Adrenal gland (tissue), 5 donors: ENCODE measurements at regions not wholly inside any gene's neighbourhood (a gene's known extent, or its start where the extent isn't known, plus 50 kb on each side); places are given as distances from the start of the nearest gene placed in this dataset.

ENCODE experiments used
- POLR2A ChIP-seq, 2 donors: fragments of 450-650 bp; IDR thresholded peaks; one replicate each; pipeline ENCODE4 v1.6.1; 2017; ENCODE audit warnings: antibody characterized with exemption in 2 of 2, mild to moderate bottlenecking in 2 of 2, moderate library complexity in 1 of 2
- TF ChIP-seq, protein P1 (sequence below), 6 experiments: fragments of 450-650 bp in 4 of 6; fragments of 200-600 bp in 2 of 6; sonication (generic) in 1 of 6; IDR thresholded peaks; 1 replicate in 5 of 6; 2 replicates in 1 of 6; pipeline versions ENCODE4 v1.5.1 to v1.8.0; 2016 to 2021; ENCODE audit warnings: antibody characterized with exemption in 6 of 6, mild to moderate bottlenecking in 2 of 6, moderate library complexity in 1 of 6
- donor health status: DM: no; HTN: no; CAD: no.

DNA sequence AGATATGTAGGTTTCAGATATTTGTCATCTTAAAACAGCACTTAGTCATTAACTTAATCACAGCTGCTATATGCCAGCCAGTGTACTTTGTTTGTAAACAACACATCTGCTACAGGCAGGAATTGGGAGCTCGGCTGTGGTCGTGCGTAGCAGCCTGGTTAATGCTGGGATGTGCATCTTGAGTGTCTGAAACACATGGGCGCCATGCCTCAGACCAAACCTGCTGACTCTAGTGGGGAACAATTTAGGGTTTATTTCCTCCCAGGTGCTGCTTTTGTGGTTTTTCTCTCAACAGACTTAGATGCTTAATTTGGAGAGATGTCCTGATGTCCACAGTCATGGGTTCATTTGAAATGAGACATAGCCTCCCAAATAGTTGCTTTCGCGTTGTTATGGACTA, 238.5 kb upstream of the TMTC4 start:
- TF ChIP-seq, protein P1, sequence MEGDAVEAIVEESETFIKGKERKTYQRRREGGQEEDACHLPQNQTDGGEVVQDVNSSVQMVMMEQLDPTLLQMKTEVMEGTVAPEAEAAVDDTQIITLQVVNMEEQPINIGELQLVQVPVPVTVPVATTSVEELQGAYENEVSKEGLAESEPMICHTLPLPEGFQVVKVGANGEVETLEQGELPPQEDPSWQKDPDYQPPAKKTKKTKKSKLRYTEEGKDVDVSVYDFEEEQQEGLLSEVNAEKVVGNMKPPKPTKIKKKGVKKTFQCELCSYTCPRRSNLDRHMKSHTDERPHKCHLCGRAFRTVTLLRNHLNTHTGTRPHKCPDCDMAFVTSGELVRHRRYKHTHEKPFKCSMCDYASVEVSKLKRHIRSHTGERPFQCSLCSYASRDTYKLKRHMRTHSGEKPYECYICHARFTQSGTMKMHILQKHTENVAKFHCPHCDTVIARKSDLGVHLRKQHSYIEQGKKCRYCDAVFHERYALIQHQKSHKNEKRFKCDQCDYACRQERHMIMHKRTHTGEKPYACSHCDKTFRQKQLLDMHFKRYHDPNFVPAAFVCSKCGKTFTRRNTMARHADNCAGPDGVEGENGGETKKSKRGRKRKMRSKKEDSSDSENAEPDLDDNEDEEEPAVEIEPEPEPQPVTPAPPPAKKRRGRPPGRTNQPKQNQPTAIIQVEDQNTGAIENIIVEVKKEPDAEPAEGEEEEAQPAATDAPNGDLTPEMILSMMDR (IDR thresholded peaks at IDR 0.05), result no peak
- no peak for TF ChIP-seq POLR2A (IDR thresholded peaks at IDR 0.05)
